ENCODE measurements at regions not wholly inside any gene's neighbourhood (a gene's known extent, or its start where the extent isn't known, plus 50 kb on each side); places are given as distances from the start of the nearest gene placed in this dataset.

GRCh38 chr15:29418178-29418577 lies 148.6 kb upstream of the NSMCE3 start:
- H2AFZ ChIP-seq (ENCODE audit: low read depth, low read length), result no peak overlapping the region
- H3K9ac ChIP-seq (replicated peaks; ENCODE audit: extremely low read depth, insufficient read depth, low read length), result no peak overlapping the region
- H3K9me3 ChIP-seq (replicated peaks; ENCODE audit: control insufficient read depth, insufficient read depth, low read length), result no peaks in the 10 kb centered on the region
- no peak overlapping the region for H3K27ac ChIP-seq (ENCODE audit: insufficient read depth, low read depth, low read length)
- H3K27me3 ChIP-seq (ENCODE audit: control insufficient read depth in 2 of 2, insufficient read depth in 2 of 2, low read length in 2 of 2), result no peaks in the 10 kb centered on the region
- CTCF ChIA-PET, result no interaction called here
- intact Hi-C loops (cut with micrococcal nuclease) (no loop called here), dilution Hi-C loops (cut with MboI; ENCODE audit: extremely low pct_ligation_motif_present, low sequenced_read_pairs) (no loop called here)
- no peaks in the 10 kb centered on the region for H3K4me1 ChIP-seq (ENCODE audit: control insufficient read depth, extremely low read depth, insufficient read depth, low read length)
- H3K4me2 ChIP-seq (ENCODE audit: insufficient read depth, low read length), result no peak overlapping the region
- no peak overlapping the region for H3K4me3 ChIP-seq (replicated peaks in 1 of 3; ENCODE audit: insufficient read depth in 1 of 3, low read depth in 1 of 3, low read length in 3 of 3)
- H4K20me1 ChIP-seq (replicated peaks; ENCODE audit: control insufficient read depth, extremely low read depth, insufficient read depth, low read length), result no peaks in the 10 kb centered on the region
- FAIRE-seq (no peak), DNase-seq (ENCODE audit: low read depth, low spot score) (no peak)
- POLR2A ChIA-PET, result no interaction called here
- BruUV-seq (replicated peaks), result no TSS peak
- TF ChIP-seq GATA2 (IDR thresholded peaks at IDR 0.05; ENCODE audit: insufficient read depth, insufficient read length, low read depth, low read length), result no peak
- no peak for TF ChIP-seq EZH2 (IDR thresholded peaks at IDR 0.05; ENCODE audit: borderline replicate concordance, low read depth, low read length, severe bottlenecking)
- TF ChIP-seq JUN (IDR thresholded peaks at IDR 0.05; ENCODE audit: borderline replicate concordance, insufficient read depth, insufficient read length, low read depth), result no peak
- TF ChIP-seq POLR2A (IDR thresholded peaks at IDR 0.05; ENCODE audit: low read depth, low read length), result no peak
- no peaks in the 10 kb centered on the region for H3K9me1 ChIP-seq (replicated peaks; ENCODE audit: control insufficient read depth, extremely low read depth, insufficient read depth, low read length)
- no peaks in the 10 kb centered on the region for H3K36me3 ChIP-seq (ENCODE audit: control insufficient read depth in 2 of 2, extremely low read depth in 1 of 2, insufficient read depth in 2 of 2, low read length in 2 of 2)
- H3K79me2 ChIP-seq (ENCODE audit: control insufficient read depth, insufficient read depth, low read length), result no peaks in the 10 kb centered on the region

- ChIA-PET CTCF (no interaction called here), POLR2A (no interaction called here)
- H3K9me3 ChIP-seq (replicated peaks; ENCODE audit: control insufficient read depth, insufficient read depth, low read length), result no peaks in the 10 kb centered on the region
- H3K4me1 ChIP-seq (ENCODE audit: control insufficient read depth, extremely low read depth, insufficient read depth, low read length), result no peaks in the 10 kb centered on the region
- no peaks in the 10 kb centered on the region for H3K9me1 ChIP-seq (replicated peaks; ENCODE audit: control insufficient read depth, extremely low read depth, insufficient read depth, low read length)
- no peak overlapping the region for H3K4me2 ChIP-seq (ENCODE audit: insufficient read depth, low read length)
- FAIRE-seq (no peak), DNase-seq (ENCODE audit: low read depth, low spot score) (no peak)
- no peak overlapping the region for H3K9ac ChIP-seq (replicated peaks; ENCODE audit: extremely low read depth, insufficient read depth, low read length)
- intact Hi-C loops (cut with micrococcal nuclease) (no loop called here), dilution Hi-C loops (cut with MboI; ENCODE audit: extremely low pct_ligation_motif_present, low sequenced_read_pairs) (no loop called here)
- no peak for TF ChIP-seq MAX (IDR thresholded peaks at IDR 0.05; ENCODE audit: insufficient read depth, insufficient read length)
- TF ChIP-seq FOS (IDR thresholded peaks at IDR 0.05; ENCODE audit: borderline replicate concordance, insufficient read depth, low read length), result no peak
- TF ChIP-seq MYC (IDR thresholded peaks at IDR 0.05; ENCODE audit: low read depth, low read length), result no peak
- no peak for TF ChIP-seq GATA2 (IDR thresholded peaks at IDR 0.05; ENCODE audit: insufficient read depth, insufficient read length, low read depth, low read length)
- no peak for TF ChIP-seq EZH2 (IDR thresholded peaks at IDR 0.05; ENCODE audit: borderline replicate concordance, low read depth, low read length, severe bottlenecking)
- TF ChIP-seq POLR2AphosphoS5 (IDR thresholded peaks at IDR 0.05; ENCODE audit: insufficient read depth, low read depth, low read length), result no peak
- no peak for TF ChIP-seq POLR2A (IDR thresholded peaks at IDR 0.05; ENCODE audit: low read depth, low read length)
- no peak for TF ChIP-seq CTCF (IDR thresholded peaks at IDR 0.05; ENCODE audit: extremely low read depth in 1 of 2, insufficient read depth in 1 of 2, low read depth in 1 of 2, low read length in 2 of 2)
- TF ChIP-seq JUN (IDR thresholded peaks at IDR 0.05; ENCODE audit: borderline replicate concordance, insufficient read depth, insufficient read length, low read depth), result no peak
- H3K27ac ChIP-seq (ENCODE audit: insufficient read depth, low read depth, low read length), result no peak overlapping the region
- no peaks in the 10 kb centered on the region for H3K79me2 ChIP-seq (ENCODE audit: control insufficient read depth, insufficient read depth, low read length)
- H3K4me3 ChIP-seq (replicated peaks in 1 of 3; ENCODE audit: insufficient read depth in 1 of 3, low read depth in 1 of 3, low read length in 3 of 3), result no peak overlapping the region
- no peaks in the 10 kb centered on the region for H3K36me3 ChIP-seq (ENCODE audit: control insufficient read depth in 2 of 2, extremely low read depth in 1 of 2, insufficient read depth in 2 of 2, low read length in 2 of 2)
- H4K20me1 ChIP-seq (replicated peaks; ENCODE audit: control insufficient read depth, extremely low read depth, insufficient read depth, low read length), result no peaks in the 10 kb centered on the region
- no peaks in the 10 kb centered on the region for H3K27me3 ChIP-seq (ENCODE audit: control insufficient read depth in 2 of 2, insufficient read depth in 2 of 2, low read length in 2 of 2)
- H2AFZ ChIP-seq (ENCODE audit: low read depth, low read length), result no peak overlapping the region
- BruUV-seq (replicated peaks), result no TSS peak
These were observed 141.7 kb upstream of the NSMCE3 start for GRCh38 chr15:29411299-29411698.
